ENCODE measurements at regions not wholly inside any gene's neighbourhood (a gene's known extent, or its start where the extent isn't known, plus 50 kb on each side); places are given as distances from the start of the nearest gene placed in this dataset.

GRCh38 chr2:60095202-60095815 is 458.1 kb downstream of the BCL11A start:
- no peak for DNase-seq

GRCh38 chr2:60094450-60094929 is 459.0 kb downstream of the BCL11A start:
- DNase-seq = no peak

DNA sequence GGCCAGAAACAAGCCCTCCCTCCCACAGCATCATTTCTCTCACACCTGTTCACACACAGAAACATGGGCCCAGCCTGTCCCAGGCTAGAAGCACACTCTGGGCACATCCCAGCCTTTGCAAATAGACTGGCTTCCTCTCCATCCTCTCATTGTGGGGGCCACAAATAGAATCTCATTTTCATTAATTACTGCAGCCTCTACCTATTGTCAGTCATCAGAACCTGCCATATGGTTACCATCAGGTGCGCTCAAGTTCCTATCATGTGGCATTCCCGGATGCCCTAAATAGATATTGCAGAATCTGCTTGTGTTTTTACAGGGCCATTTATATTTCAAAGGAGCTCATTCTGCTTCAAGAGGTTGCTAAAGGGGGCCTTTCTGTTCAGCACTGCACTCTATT is 460.7 kb downstream of the BCL11A start:
- no peak for DNase-seq

DNA sequence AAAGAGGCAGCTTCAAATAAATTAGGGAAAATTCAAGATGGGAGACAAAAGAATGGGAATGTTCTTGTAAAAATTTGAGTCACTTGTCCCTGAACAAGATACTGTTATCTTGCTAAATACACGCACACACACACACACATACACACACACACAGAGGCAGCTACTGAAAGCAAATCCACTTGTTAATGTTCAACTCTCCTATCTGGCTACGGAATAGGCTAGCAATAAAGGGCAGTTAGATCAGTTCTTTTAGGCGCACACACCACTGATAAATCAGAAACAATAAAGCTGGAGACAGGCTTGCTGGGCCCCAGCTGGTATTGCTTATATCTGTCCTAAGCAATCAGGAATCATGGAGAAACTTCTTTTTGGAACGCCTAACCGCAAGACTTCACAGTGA is 461.6 kb downstream of the BCL11A start:
- DNase-seq = no peak

- DNase-seq = no peak
These were observed 462.2 kb downstream of the BCL11A start for GRCh38 chr2:60091266-60091665.

DNA sequence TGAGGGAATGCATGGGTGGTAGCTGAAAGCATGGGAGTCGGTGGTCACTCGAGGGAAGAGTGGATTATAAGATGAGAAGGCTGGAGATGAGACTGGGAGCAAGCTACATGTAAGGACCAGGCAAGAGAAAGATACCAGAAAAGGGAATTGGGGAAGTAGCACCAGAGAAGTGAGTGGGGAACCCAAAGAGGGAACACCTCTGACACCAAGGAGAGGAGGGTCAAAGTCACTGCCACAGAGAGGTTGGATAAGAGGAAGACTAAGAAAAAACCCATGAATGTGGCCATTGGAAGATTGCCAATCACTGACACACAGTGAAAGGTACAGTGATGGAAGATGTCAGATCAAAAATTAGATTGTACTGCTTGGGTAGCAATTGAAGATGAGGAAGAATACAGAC is 473.9 kb downstream of the BCL11A start:
- DNase-seq = peak in 3 of 4 experiments; percentile 9 to 19 (median 16)

GRCh38 chr2:60075048-60075447 is 478.4 kb downstream of the BCL11A start:
- DNase-seq = no peak

DNA sequence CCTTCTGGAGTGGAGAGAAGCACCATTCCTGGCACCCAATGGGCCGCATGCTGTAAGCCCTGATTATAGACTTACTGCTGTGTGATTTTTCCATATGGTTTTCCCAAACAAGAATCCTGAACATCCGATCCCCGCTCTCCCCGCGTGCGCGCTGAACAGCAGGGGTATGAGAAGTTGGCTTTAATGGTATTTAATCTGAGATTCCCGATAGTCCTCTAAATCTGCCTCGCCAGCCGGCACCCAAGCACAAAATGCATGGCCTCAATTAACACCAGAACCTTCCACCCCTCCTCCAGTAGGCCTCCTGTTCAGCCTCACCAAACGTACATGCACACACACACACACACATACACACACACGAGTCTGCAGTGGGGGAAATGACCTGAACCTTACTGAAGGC is 480.3 kb downstream of the BCL11A start:
- DNase-seq = no peak

GRCh38 chr2:60072609-60073008 is 480.8 kb downstream of the BCL11A start:
- DNase-seq = no peak

DNA sequence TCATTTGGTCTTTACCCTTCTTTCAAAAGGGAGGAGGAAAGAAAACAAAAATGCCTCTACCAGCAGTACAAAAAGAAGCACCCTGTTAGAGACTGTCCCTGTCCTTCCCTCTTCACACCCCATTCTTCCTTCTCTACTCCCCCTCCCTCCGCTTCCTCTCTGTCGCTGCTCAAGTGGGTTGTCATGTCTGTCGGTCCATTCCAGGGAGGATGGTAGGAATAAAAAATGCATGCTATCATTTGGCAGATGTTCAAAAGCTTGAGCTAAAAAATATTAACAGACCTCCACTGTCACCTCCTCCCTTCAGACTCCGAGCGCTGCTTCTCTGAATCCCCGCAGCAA is 482.0 kb downstream of the BCL11A start:
- DNase-seq = no peak

DNA sequence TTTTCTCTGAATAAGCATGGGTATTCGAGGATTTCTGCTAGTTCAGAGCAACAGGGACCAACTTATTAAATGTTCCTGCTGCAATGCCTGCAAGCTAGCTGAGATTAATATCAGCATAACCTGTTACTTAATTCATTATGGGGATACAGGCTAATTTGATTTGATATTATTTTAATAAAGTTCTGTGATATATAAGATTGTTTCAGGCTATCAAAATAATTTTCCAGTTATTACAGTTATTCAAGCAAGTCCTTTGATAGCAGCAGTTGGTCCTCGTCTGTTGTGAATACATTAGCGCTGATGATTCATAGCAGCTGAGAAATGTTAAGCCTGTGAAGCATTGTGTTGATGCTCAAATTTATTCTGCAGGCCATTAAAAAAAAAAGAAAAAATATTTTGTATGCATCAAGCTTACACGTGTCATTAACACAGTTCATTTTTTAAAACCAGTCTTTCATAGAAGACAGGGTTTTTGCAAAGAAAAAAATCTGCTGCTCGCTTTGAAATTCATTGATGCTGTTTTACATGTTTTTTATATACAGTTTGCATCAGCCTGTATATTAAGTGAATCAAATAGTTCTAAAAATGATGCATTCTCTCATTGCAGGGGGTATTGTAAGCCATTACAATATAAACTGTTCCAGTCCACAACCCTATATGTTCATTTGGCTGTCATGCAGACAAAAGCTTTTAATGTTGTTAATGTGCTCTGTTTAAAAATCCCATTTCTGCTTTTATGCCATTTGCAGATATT is 482.5 kb downstream of the BCL11A start:
- no peak for DNase-seq

GRCh38 chr2:60070196-60070595 is 483.3 kb downstream of the BCL11A start:
- no peak for DNase-seq

DNA sequence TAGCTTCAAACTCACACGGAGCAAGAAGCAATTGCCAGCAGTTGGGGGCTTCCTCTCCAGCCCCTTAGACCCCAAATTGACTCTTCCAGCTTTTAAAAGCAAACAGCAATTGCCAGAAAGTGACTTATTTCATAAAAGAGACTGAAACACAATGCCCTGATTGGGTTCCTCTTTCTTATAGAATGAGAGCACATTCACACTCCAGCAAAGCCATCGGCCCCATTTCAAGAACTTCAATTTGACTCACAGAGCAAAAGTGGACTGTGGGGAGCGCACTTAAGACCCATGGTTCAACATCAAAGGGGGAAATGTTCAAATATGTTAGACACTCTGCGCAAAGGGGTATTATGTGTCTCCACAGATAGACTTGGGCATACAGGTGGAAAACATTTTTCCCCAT is 484.7 kb downstream of the BCL11A start:
- DNase-seq = peak in 1 of 4 experiments; percentile 7

DNA sequence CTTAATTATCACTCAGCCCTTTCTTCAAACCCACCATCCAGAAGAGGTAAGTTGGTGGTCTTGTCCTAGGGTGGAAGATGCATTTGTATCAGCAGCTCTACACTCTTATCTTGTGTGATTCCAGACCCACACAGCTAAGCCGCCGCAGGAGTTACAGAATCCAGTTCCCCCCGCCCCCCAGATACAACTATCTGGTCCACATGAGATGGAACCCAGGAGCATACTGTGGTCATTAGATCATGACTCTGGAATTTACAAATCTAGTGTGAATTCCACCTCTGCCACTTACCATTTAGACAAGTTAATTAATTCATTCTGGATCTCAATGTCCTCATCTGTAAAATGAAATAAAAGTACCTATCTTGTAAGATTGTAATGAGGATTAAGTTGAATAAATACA is 486.4 kb downstream of the BCL11A start:
- DNase-seq = no peak

- DNase-seq = no peak
These were observed 487.2 kb downstream of the BCL11A start for GRCh38 chr2:60066096-60066839.

DNA sequence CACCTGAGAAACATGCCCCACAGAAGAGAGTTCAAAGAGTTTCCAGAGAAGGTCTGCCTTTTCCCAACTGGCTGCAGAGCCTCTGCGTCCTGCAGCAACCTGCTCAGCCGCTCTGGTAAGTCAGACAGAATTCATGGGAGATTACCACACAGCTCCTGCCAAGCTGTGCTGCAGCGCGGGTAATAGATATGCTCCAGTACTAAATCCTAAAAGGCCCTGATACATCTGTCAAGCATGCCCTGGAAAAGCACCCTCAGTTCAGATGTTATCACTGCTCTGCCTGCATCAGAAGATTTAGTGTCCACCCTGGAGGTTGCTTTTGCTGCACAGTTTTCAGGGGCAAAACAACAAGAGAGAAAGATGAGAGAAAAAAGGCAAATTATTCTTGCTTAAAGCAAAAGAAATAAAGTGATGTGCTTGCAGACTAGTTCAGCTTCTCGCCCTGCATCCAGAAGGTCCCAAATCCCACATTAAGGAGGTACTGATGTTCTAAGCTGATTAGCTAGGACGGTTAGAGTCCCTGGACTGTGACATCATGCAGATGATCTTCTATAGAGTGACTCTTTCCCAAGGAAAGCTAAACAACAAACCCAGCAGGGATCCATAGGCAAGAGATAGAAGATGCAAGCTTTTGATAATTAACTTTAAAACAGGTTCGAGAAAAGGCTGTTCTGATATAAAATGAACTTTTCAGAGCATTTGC is 488.6 kb downstream of the BCL11A start:
- DNase-seq = no peak

GRCh38 chr2:60058781-60059180 is 494.7 kb downstream of the BCL11A start:
- DNase-seq = peak in 1 of 4 experiments; percentile 5

DNA sequence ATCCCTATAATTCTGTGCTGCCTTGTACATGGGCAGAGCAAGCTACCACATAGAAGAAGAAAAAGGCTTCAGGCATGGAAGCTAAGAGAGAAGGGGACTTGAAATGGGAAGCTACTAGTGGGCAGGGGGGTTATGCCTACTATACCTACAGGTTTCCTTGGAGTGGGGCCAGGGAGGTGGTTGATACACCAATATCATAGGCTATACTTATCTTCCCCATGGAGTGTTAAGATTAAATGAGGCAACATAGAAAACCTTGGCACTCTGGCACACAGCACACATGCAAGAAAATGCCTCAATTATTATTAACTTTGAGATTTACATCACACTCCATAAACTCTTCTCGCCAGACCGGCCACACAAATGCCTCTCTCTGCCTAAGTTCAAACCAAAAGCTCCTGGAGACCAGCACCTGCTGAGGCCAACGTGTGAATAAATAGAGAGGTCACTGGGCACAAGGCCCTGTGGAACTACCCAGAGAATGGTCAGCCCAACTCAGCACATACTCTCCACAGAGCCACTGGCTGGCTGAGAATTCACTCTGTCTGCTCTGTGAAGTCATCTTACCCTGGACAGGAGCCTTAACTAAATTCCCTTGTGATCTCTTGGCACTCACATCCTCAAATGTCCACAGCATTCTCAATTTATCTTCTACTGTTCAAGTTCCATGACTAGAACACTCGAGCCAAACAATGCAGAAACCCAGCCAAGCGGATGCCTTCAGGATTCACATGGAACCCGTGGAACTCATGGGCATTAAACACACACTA is 498.7 kb downstream of the BCL11A start:
- no peak for DNase-seq

- no peak for DNase-seq
These were observed 499.7 kb downstream of the BCL11A start for GRCh38 chr2:60053791-60054190.

DNA sequence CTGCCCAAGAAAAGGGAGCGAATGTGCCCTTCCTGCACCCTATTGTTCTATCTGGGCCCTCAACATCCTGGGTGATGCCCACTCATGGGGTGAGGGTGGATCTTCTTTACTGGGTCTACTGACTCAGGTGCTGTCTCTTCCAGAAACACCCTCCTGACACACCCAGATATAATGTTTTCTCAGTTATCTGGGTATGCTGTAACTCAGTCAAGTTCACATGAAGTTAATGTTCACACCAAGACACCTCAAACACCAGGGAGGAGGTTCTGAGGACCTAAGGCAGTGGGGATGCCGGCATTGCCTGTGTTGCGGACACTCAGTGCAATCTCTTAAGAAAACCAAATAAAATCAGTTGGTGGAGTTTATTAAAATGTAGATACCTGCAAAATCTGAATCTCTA is 500.9 kb downstream of the BCL11A start:
- DNase-seq = no peak

GRCh38 chr2:60051991-60052390 is 501.5 kb downstream of the BCL11A start:
- DNase-seq = no peak

GRCh38 chr2:60047944-60048525 is 505.4 kb downstream of the BCL11A start:
- DNase-seq = no peak
